ENCODE measurements at regions not wholly inside any gene's neighbourhood (a gene's known extent, or its start where the extent isn't known, plus 50 kb on each side); places are given as distances from the start of the nearest gene placed in this dataset.

DNA sequence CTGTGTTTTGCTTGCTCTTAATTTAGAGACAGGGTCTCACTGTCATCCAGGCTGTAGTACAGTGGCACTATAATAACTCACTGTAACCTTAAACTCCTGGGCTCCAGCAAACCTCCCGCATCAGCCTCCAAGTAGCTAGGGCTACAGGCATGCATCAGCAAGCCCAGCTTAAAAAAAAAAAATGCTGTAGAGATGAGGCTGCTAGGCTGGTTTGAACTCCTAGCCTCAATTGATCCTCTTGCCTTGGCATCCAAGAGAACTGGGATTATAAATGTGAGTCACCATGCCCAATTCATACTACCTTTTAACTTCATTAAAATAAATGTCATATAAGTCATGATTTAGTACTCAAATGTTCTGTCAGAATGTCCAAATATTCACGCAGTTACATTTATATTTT lies 2195.7 kb upstream of the C9orf72 start:
- no peak for TF ChIP-seq CTCF (IDR thresholded peaks at IDR 0.05; ENCODE audit: low read depth, low read length, poor library complexity, severe bottlenecking)
- no peak for TF ChIP-seq EZH2phosphoT487 (IDR thresholded peaks at IDR 0.05; ENCODE audit: borderline replicate concordance, low read length)

Measured in DOHH2 (cell line).